ENCODE measurements at regions not wholly inside any gene's neighbourhood (a gene's known extent, or its start where the extent isn't known, plus 50 kb on each side); places are given as distances from the start of the nearest gene placed in this dataset.

- TF ChIP-seq CTCF (IDR thresholded peaks at IDR 0.05; ENCODE audit: low read depth, low read length, missing input control) (no peak), JUND (IDR thresholded peaks at IDR 0.05) (no peak), SP1 (IDR thresholded peaks at IDR 0.05) (no peak), ATF3 (IDR thresholded peaks at IDR 0.05) (no peak)
Observed at GRCh38 chr11:115981814-115982471, 477.7 kb upstream of the CADM1 start.
